ENCODE measurements at regions not wholly inside any gene's neighbourhood (a gene's known extent, or its start where the extent isn't known, plus 50 kb on each side); places are given as distances from the start of the nearest gene placed in this dataset.

DNA sequence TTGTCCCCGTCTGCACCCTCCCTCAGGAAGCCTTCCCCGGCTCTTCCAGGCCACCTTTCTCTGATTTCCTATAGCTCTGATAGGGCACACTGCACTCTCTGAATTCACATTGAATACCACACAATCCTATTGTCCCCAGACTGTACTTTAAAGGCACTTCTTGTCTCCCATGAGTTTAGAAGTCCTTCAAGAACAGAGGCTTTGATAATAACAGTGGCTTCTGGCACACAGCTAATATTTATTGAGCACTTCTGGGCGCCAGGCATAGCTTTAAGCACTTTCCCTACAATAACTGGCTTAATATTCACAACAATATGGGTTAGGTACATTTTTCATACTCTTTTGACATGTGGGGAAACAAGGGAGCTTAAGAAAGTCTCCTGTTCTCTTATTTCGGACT lies 169.7 kb upstream of the IRX6 start:
- TF ChIP-seq, protein P1, sequence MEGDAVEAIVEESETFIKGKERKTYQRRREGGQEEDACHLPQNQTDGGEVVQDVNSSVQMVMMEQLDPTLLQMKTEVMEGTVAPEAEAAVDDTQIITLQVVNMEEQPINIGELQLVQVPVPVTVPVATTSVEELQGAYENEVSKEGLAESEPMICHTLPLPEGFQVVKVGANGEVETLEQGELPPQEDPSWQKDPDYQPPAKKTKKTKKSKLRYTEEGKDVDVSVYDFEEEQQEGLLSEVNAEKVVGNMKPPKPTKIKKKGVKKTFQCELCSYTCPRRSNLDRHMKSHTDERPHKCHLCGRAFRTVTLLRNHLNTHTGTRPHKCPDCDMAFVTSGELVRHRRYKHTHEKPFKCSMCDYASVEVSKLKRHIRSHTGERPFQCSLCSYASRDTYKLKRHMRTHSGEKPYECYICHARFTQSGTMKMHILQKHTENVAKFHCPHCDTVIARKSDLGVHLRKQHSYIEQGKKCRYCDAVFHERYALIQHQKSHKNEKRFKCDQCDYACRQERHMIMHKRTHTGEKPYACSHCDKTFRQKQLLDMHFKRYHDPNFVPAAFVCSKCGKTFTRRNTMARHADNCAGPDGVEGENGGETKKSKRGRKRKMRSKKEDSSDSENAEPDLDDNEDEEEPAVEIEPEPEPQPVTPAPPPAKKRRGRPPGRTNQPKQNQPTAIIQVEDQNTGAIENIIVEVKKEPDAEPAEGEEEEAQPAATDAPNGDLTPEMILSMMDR (IDR thresholded peaks at IDR 0.05): no peak
- TF ChIP-seq POLR2A (IDR thresholded peaks at IDR 0.05) (no peak), POLR2AphosphoS5 (IDR thresholded peaks at IDR 0.05) (no peak), EP300 (IDR thresholded peaks at IDR 0.05) (no peak)
